AG04450 (cell line): ENCODE measurements at regions not wholly inside any gene's neighbourhood (a gene's known extent, or its start where the extent isn't known, plus 50 kb on each side); places are given as distances from the start of the nearest gene placed in this dataset.

ENCODE experiments used
- CTCF ChIA-PET: fragments of 300-600, 350-600 bp; formaldehyde crosslinking; extraction: SDS; loops from one replicate; lab custom pipeline; 2022; ENCODE audit warnings: antibody characterized with exemption, inconsistent platforms; lab: Charles Lee
- POLR2A ChIA-PET: fragments of 350-600 bp; formaldehyde crosslinking; extraction: SDS; loops from one replicate; lab custom pipeline; 2021; ENCODE audit warnings: antibody characterized with exemption, inconsistent platforms; lab: Yijun Ruan, JAX
- DNase-seq: peaks from one replicate; pipeline ENCODE4 v3.0.0-alpha.2; 2011; ENCODE audit warnings: low read depth, low spot score
- H3K27ac ChIP-seq: one replicate; pipeline ENCODE4 v1.5.1; 2012; ENCODE audit warnings: low read depth, low read length, control low read depth
- H3K27me3 ChIP-seq: one replicate; pipeline ENCODE4 v1.6.0; 2012; ENCODE audit warnings: low read length; ENCODE audit not compliant: control insufficient read depth, insufficient read depth
- H3K4me3 ChIP-seq: 2 replicates; pipeline ENCODE4 v1.5.1; 2011; ENCODE audit warnings: mild to moderate bottlenecking, low read depth, low read length, control low read depth
- H3K9me3 ChIP-seq: 2 replicates; pipeline ENCODE4 v1.5.1; 2012; ENCODE audit warnings: low read length; ENCODE audit not compliant: control insufficient read depth, insufficient read depth
- CTCF ChIP-seq: IDR thresholded peaks from 2 replicates; pipeline ENCODE4 v1.5.1; 2011; ENCODE audit warnings: low read depth, low read length, control low read depth, inconsistent platforms

- H3K9me3 ChIP-seq = no peaks in the 10 kb centered on the region
- no peak for DNase-seq
- no peaks in the 10 kb centered on the region for H3K27me3 ChIP-seq
- TF ChIP-seq CTCF = no peak
- no peak overlapping the region for H3K27ac ChIP-seq
- CTCF ChIA-PET = no interaction called here
- H3K4me3 ChIP-seq = no peak overlapping the region
- POLR2A ChIA-PET = no interaction called here
Measured at GRCh38 chr16:56101480-56101879, 89.8 kb upstream of the GNAO1 start.

DNA sequence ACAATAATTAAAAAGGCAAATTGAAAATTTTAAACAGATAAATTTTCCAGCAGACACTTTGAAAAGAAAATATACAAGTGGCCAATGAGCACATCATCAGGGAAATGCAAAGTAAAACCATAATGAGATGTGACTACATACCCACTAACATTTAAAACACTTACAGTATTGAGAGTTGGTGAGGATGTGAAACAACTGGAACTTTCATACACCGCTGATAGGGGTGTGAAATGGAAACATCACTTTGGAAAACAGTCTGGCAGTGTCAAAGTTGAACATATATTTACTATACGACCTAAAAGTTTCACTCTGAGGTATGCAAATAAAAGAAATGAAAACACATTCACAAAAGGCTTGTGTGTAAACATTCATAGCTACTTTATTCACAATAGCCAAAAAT is 94.0 kb upstream of the GNAO1 start:
- TF ChIP-seq CTCF = no peak
- Histone ChIP-seq H3K27me3 (no peaks in the 10 kb centered on the region), H3K9me3 (no peaks in the 10 kb centered on the region), H3K27ac (no peak overlapping the region), H3K4me3 (no peak overlapping the region)
- ChIA-PET POLR2A (no interaction called here), CTCF (no interaction called here)
- no peak for DNase-seq

GRCh38 chr16:56094231-56094630 is 97.1 kb upstream of the GNAO1 start:
- Histone ChIP-seq H3K27ac (no peak overlapping the region), H3K9me3 (no peaks in the 10 kb centered on the region), H3K4me3 (no peak overlapping the region), H3K27me3 (no peaks in the 10 kb centered on the region)
- no peak for TF ChIP-seq CTCF
- DNase-seq = no peak
- POLR2A ChIA-PET = no interaction called here
- CTCF ChIA-PET = no interaction called here

DNA sequence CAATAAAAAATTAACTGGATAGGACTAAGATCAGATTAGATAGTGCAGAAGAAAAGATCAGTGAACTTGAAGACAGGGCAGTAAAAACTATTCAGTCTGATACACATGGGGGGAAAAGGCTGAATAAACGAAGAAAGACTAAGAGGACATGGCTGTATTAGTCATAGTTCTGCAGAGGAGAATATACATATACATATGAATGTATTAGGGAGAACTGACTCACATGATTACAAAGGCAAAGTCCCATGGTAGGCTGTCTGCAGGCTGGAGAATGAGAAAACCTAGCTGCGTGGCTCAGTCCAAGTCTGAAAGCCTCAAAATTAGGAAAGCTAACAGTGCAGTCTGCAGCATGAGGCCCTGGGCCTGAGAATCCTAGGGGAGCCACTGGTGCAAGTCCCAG is 98.2 kb upstream of the GNAO1 start:
- Histone ChIP-seq H3K27me3 (no peaks in the 10 kb centered on the region), H3K4me3 (no peak overlapping the region), H3K27ac (no peak overlapping the region), H3K9me3 (no peaks in the 10 kb centered on the region)
- ChIA-PET CTCF (no interaction called here), POLR2A (no interaction called here)
- DNase-seq = no peak
- no peak for TF ChIP-seq CTCF

DNA sequence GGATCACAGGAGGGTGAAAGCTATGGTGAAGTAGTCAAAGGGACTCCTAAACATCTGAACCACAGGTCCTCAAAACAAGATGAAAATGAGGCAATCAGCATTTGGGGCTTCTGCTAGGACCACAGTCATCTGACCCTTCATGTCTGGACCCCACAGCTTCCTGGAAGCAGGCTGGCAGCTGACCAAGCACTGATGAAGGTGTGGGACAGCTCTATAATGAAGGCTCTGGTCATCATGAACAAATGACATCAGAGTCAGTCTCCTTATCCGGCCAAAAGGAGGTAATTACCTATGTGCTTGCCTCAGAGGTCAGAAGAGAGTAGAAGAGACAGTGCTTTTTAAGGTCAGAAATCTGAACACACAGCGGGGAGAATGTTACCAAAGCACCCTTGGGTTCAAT is 101.2 kb upstream of the GNAO1 start:
- H3K27me3 ChIP-seq = no peaks in the 10 kb centered on the region
- H3K27ac ChIP-seq = no peak overlapping the region
- no peak overlapping the region for H3K4me3 ChIP-seq
- CTCF ChIA-PET = no interaction called here
- POLR2A ChIA-PET = no interaction called here
- TF ChIP-seq CTCF = no peak
- H3K9me3 ChIP-seq = no peaks in the 10 kb centered on the region
- DNase-seq = no peak
